Testis (tissue), 2 donors: ENCODE measurements at regions not wholly inside any gene's neighbourhood (a gene's known extent, or its start where the extent isn't known, plus 50 kb on each side); places are given as distances from the start of the nearest gene placed in this dataset.

ENCODE experiments used
- CTCF ChIP-seq, 3 experiments: fragments of 450-650 bp in 2 of 3; fragments of 200-600 bp in 1 of 3; sonication (generic) in 1 of 3; IDR thresholded peaks; one replicate each; pipeline ENCODE4 v1.5.1; 2016 to 2019; ENCODE audit warnings: antibody characterized with exemption in 3 of 3, mild to moderate bottlenecking in 2 of 3, moderate library complexity in 1 of 3
- POLR2A ChIP-seq: fragments of 450-650 bp; IDR thresholded peaks from one replicate; pipeline ENCODE4 v1.6.1; 2017; ENCODE audit warnings: antibody characterized with exemption, mild to moderate bottlenecking, moderate library complexity

GRCh38 chr4:3714642-3715001, 51.6 kb upstream of the ADRA2C start:
- TF ChIP-seq POLR2A (no peak), CTCF (IDR thresholded peaks at IDR 0.05) (no peak)
